Sigmoid colon (tissue), 4 donors: ENCODE measurements at regions not wholly inside any gene's neighbourhood (a gene's known extent, or its start where the extent isn't known, plus 50 kb on each side); places are given as distances from the start of the nearest gene placed in this dataset.

Source experiments
- CTCF ChIP-seq, 4 experiments: fragments of 450-650 bp in 3 of 4; fragments of 200-600 bp in 1 of 4; IDR thresholded peaks; one replicate each; pipeline ENCODE4 v1.5.1; 2016 to 2019; ENCODE audit warnings: antibody characterized with exemption in 4 of 4, mild to moderate bottlenecking in 3 of 4, moderate library complexity in 2 of 4
- EP300 ChIP-seq, 4 donors: sonication (generic); formaldehyde crosslinking; IDR thresholded peaks; one replicate each; pipeline ENCODE4 v1.6.1; 2017; ENCODE audit warnings: antibody characterized with exemption in 4 of 4
- POLR2AphosphoS5 ChIP-seq, 4 donors: sonication (generic); formaldehyde crosslinking; IDR thresholded peaks; one replicate each; pipeline ENCODE4 v1.6.1; 2017; ENCODE audit warnings: antibody characterized with exemption in 4 of 4

- TF ChIP-seq CTCF (IDR thresholded peaks at IDR 0.05), result no peak
- peak in 1 of 4 donors; percentile 32 for TF ChIP-seq POLR2AphosphoS5 (IDR thresholded peaks at IDR 0.05)
- TF ChIP-seq EP300 (IDR thresholded peaks at IDR 0.05), result no peak
These were observed 244.1 kb upstream of the MON1B start for GRCh38 chr16:76946879-76947278.
